Mesenchymal stem cell (in vitro differentiated cells and primary cell): ENCODE measurements at regions not wholly inside any gene's neighbourhood (a gene's known extent, or its start where the extent isn't known, plus 50 kb on each side); places are given as distances from the start of the nearest gene placed in this dataset.

Experiments used
- DNase-seq: peaks from one replicate; pipeline ENCODE4 v3.0.0-alpha.2; 2013
- H2AFZ ChIP-seq: one replicate; pipeline ENCODE4 v1.6.1; 2013; ENCODE audit warnings: low read depth, mild to moderate bottlenecking, control low read depth, inconsistent platforms, low read length, moderate library complexity
- H2AK5ac ChIP-seq: 2 replicates; pipeline ENCODE4 v1.6.1; 2013; ENCODE audit warnings: low read length, moderate library complexity, mild to moderate bottlenecking, inconsistent platforms; ENCODE audit not compliant: severe bottlenecking
- H2BK120ac ChIP-seq: one replicate; pipeline ENCODE4 v1.6.1; 2013; ENCODE audit warnings: low read depth, mild to moderate bottlenecking, inconsistent platforms, low read length, moderate library complexity
- H2BK12ac ChIP-seq, 2 experiments: one replicate each; pipeline ENCODE4 v1.6.1; 2013; ENCODE audit warnings: inconsistent platforms in 2 of 2, low read length in 2 of 2, mild to moderate bottlenecking in 2 of 2, moderate library complexity in 2 of 2, control low read depth in 1 of 2
- H2BK15ac ChIP-seq: one replicate; pipeline ENCODE4 v1.6.1; 2013; ENCODE audit warnings: mild to moderate bottlenecking, low read depth, inconsistent platforms; ENCODE audit not compliant: poor library complexity, severe bottlenecking
- H2BK5ac ChIP-seq: 2 replicates; pipeline ENCODE4 v1.6.1; 2013; ENCODE audit warnings: low read depth, mild to moderate bottlenecking, low read length, control low read depth, inconsistent platforms; ENCODE audit not compliant: poor library complexity, severe bottlenecking
- H3K14ac ChIP-seq, 2 experiments: one replicate each; pipeline ENCODE4 v1.6.1; 2013; ENCODE audit warnings: inconsistent platforms in 2 of 2, low read length in 2 of 2, control low read depth in 1 of 2, mild to moderate bottlenecking in 1 of 2, moderate library complexity in 1 of 2
- H3K18ac ChIP-seq, 2 experiments: one replicate each; pipeline ENCODE4 v1.6.1; 2013; ENCODE audit warnings: inconsistent platforms in 2 of 2, low read length in 2 of 2, control low read depth in 1 of 2, low read depth in 1 of 2, mild to moderate bottlenecking in 1 of 2
- H3K23ac ChIP-seq, 2 experiments: one replicate each; pipeline ENCODE4 v1.6.1; 2013; ENCODE audit warnings: inconsistent platforms in 2 of 2, low read length in 2 of 2, mild to moderate bottlenecking in 2 of 2, moderate library complexity in 2 of 2, control low read depth in 1 of 2
- H3K27ac ChIP-seq: 2 replicates; pipeline ENCODE4 v1.5.1; 2013; ENCODE audit warnings: mild to moderate bottlenecking, moderate library complexity, low read length, control low read depth, inconsistent platforms; ENCODE audit not compliant: poor library complexity, severe bottlenecking
- H3K27me3 ChIP-seq, 2 experiments: 2 replicates each; pipeline versions ENCODE4 v1.6.1 to v1.7.0; 2013; ENCODE audit warnings: low read length in 2 of 2, mild to moderate bottlenecking in 2 of 2, moderate library complexity in 2 of 2, control low read depth in 1 of 2, inconsistent platforms in 1 of 2; ENCODE audit not compliant: control insufficient read depth in 1 of 2, insufficient read depth in 1 of 2
- H3K36me3 ChIP-seq, 2 experiments: 2 replicates each; pipeline versions ENCODE4 v1.6.1 to v1.7.0; 2013; ENCODE audit warnings: low read length in 2 of 2, control low read depth in 1 of 2, inconsistent platforms in 1 of 2, low read depth in 1 of 2, mild to moderate bottlenecking in 1 of 2; ENCODE audit not compliant: insufficient read depth in 2 of 2, control insufficient read depth in 1 of 2
- H3K4ac ChIP-seq, 2 experiments: one replicate each; pipeline ENCODE4 v1.6.1; 2013; ENCODE audit warnings: inconsistent platforms in 2 of 2, low read length in 2 of 2, mild to moderate bottlenecking in 2 of 2, moderate library complexity in 2 of 2, control low read depth in 1 of 2, low read depth in 1 of 2
- H3K4me1 ChIP-seq: 2 replicates; pipeline ENCODE4 v1.6.1; 2013; ENCODE audit warnings: low read depth, low read length, control low read depth; ENCODE audit not compliant: control insufficient read depth, insufficient read depth
- H3K4me2 ChIP-seq: 2 replicates; pipeline ENCODE4 v1.6.1; 2013; ENCODE audit warnings: low read length, mild to moderate bottlenecking, inconsistent platforms; ENCODE audit not compliant: poor library complexity, severe bottlenecking
- H3K4me3 ChIP-seq, 2 experiments: 2 replicates each; pipeline versions ENCODE4 v1.5.1 to v1.7.0; 2013; ENCODE audit warnings: low read length in 2 of 2, mild to moderate bottlenecking in 2 of 2, control low read depth in 1 of 2, low read depth in 1 of 2; ENCODE audit not compliant: insufficient read depth in 1 of 2
- H3K79me1 ChIP-seq: replicated peaks from 2 replicates; pipeline ENCODE4 v1.6.1; 2013; ENCODE audit warnings: mild to moderate bottlenecking, control low read depth, low read length, inconsistent platforms; ENCODE audit not compliant: poor library complexity, severe bottlenecking
- H3K9ac ChIP-seq: 2 replicates; pipeline ENCODE4 v1.7.0; 2013; ENCODE audit warnings: mild to moderate bottlenecking, low read length, moderate library complexity
- H3K9me3 ChIP-seq: 2 replicates; pipeline ENCODE4 v1.7.0; 2013; ENCODE audit warnings: mild to moderate bottlenecking, low read length; ENCODE audit not compliant: control insufficient read depth
- H4K8ac ChIP-seq: one replicate; pipeline ENCODE4 v1.6.1; 2013; ENCODE audit warnings: inconsistent platforms, mild to moderate bottlenecking, low read length, moderate library complexity
- H4K91ac ChIP-seq: one replicate; pipeline ENCODE4 v1.6.1; 2013; ENCODE audit warnings: mild to moderate bottlenecking, low read length, inconsistent platforms
- WGBS: methylation state at CpG from one replicate; pipeline ENCODE4 v1.1.7; 2013; ENCODE audit warnings: mixed read lengths; 5-methylcytosine and 5-hydroxymethylcytosine counted together

DNA sequence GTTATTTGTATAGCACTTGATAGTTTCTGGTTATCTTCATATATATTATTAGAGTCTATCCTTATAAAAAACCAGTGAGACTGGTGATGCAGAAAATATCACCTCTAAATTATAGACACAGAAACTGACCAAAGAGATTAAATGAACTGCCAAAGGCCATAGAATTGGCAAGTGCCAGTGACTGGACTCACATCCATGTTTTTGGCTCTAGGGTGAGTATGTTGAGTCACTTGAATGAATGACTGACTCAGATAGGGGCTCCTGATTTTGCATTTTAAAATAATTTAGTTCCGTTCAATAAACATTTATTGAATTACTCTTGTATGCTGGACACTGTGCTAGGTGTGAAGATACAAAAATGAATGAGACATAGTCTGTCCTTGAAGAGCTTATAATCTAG is 70.7 kb downstream of the NR2F1 start:
- H3K79me1 ChIP-seq = no peaks in the 10 kb centered on the region
- DNase-seq = no peak
- no peaks in the 10 kb centered on the region for H3K36me3 ChIP-seq
- H2BK12ac ChIP-seq = no peak overlapping the region
- no peak overlapping the region for H2AFZ ChIP-seq
- no peak overlapping the region for H4K8ac ChIP-seq
- no peak overlapping the region for H3K27ac ChIP-seq
- no peak overlapping the region for H3K4me2 ChIP-seq
- no peak overlapping the region for H2BK15ac ChIP-seq
- no peak overlapping the region for H2BK120ac ChIP-seq
- no peak overlapping the region for H3K4me3 ChIP-seq
- no peak overlapping the region for H3K23ac ChIP-seq
- no peaks in the 10 kb centered on the region for H3K4me1 ChIP-seq
- no peak overlapping the region for H3K18ac ChIP-seq
- no peak overlapping the region for H2BK5ac ChIP-seq
- no peak overlapping the region for H3K9ac ChIP-seq
- H4K91ac ChIP-seq = no peak overlapping the region
- no peak overlapping the region for H3K4ac ChIP-seq
- WGBS = no CpG with 5 or more reads among the region's 1 CpG
- H3K27me3 ChIP-seq = no peaks in the 10 kb centered on the region
- no peak overlapping the region for H3K14ac ChIP-seq
- H2AK5ac ChIP-seq = no peak overlapping the region
- H3K9me3 ChIP-seq = no peaks in the 10 kb centered on the region

DNA sequence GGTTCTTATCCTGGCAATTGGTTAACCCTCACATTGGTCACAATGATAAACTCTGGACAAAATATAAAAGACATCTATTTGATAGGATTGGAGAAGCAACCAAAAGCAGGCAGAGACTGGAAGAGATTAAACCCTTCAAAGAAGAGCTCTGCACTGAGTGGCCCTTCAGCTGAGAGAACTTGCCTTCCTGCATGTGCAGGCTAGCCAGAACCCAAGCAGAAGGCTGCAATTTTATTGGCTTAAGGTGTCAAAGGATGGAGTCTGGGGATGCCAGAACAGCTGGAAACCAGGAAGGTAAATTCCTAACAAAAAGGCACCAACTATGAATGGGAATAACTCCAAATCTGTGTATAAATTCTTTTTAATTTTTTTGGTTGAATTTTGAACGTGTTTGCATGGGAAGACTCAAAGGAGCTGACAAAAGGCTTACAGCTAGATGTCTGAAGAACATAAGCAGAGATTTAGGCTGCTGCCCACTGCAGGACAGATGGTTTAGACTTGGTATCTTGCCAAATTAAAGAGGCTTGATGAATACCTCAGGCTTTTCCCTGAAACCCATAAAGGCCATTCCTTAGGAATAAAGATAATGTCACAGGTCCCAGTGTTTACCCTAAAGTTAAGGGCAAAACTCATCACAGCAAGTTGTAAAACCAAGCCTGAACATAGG is 66.3 kb downstream of the NR2F1 start:
- 90% methylated on average over 1 of the region's 1 CpG for WGBS

DNA sequence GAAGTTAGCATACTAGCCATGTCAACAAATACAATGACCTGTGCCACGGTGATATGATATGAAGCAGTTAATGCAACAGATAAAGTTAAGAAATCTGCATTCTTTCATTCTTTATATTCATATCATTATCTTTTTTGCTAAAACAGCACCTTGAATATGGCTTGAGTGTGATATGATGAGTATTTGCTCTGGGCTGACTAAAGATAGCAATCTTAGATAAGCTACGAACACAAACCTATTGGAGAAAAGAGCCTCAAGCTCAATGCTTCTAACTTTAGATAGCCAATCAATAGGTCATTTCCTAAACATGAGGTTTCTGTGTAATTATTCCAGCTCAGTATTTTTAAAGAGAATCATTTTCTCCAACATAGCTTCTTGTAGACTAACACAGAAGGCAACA is 61.7 kb downstream of the NR2F1 start:
- Histone ChIP-seq H2BK5ac (no peak overlapping the region), H3K9me3 (no peaks in the 10 kb centered on the region), H3K9ac (no peak overlapping the region), H3K4me3 (no peak overlapping the region), H2AFZ (no peak overlapping the region), H2AK5ac (no peak overlapping the region), H3K4me2 (no peak overlapping the region), H3K4ac (no peak overlapping the region), H2BK15ac (no peak overlapping the region), H3K79me1 (no peaks in the 10 kb centered on the region), H3K23ac (no peak overlapping the region), H3K36me3 (no peaks in the 10 kb centered on the region), H3K4me1 (no peaks in the 10 kb centered on the region), H2BK12ac (no peak overlapping the region), H3K14ac (no peak overlapping the region), H3K27ac (no peak overlapping the region), H4K91ac (no peak overlapping the region), H3K18ac (no peak overlapping the region), H2BK120ac (no peak overlapping the region), H3K27me3 (no peaks in the 10 kb centered on the region), H4K8ac (no peak overlapping the region)
- no peak for DNase-seq
- 80% methylated on average over 1 of the region's 2 CpGs for WGBS

More for the DNA sequence above, 66.3 kb downstream of the NR2F1 start:
- Histone ChIP-seq H3K27me3 (no peaks in the 10 kb centered on the region), H3K4ac (no peak overlapping the region), H3K9ac (no peak overlapping the region), H3K27ac (no peak overlapping the region), H2BK5ac (no peak overlapping the region), H3K4me2 (no peak overlapping the region), H3K18ac (no peak overlapping the region), H2BK12ac (no peak overlapping the region), H3K36me3 (no peaks in the 10 kb centered on the region), H2BK120ac (no peak overlapping the region), H3K79me1 (no peaks in the 10 kb centered on the region), H3K9me3 (no peaks in the 10 kb centered on the region), H2BK15ac (no peak overlapping the region), H3K14ac (no peak overlapping the region), H4K91ac (no peak overlapping the region), H4K8ac (no peak overlapping the region), H3K23ac (no peak overlapping the region), H3K4me3 (no peak overlapping the region), H2AK5ac (no peak overlapping the region), H2AFZ (no peak overlapping the region), H3K4me1 (no peaks in the 10 kb centered on the region)
- no peak for DNase-seq
